Large intestine (tissue), 3 donors: ENCODE measurements at regions not wholly inside any gene's neighbourhood (a gene's known extent, or its start where the extent isn't known, plus 50 kb on each side); places are given as distances from the start of the nearest gene placed in this dataset.

Experiments used
- DNase-seq, 2 donors: peaks; one replicate each; pipeline versions ENCODE4 v3.0.0 to v3.0.0-alpha.2; 2013
- H3K27ac ChIP-seq: one replicate; pipeline ENCODE4 v1.5.1; 2013; ENCODE audit warnings: low read length
- H3K27me3 ChIP-seq: 2 replicates; pipeline ENCODE4 v1.6.1; 2013; ENCODE audit warnings: low read length; ENCODE audit not compliant: control insufficient read depth, insufficient read depth
- H3K36me3 ChIP-seq: 2 replicates; pipeline ENCODE4 v1.6.1; 2013; ENCODE audit warnings: low read length; ENCODE audit not compliant: control insufficient read depth, insufficient read depth
- H3K4me1 ChIP-seq: one replicate; pipeline ENCODE4 v1.6.1; 2013; ENCODE audit warnings: low read length; ENCODE audit not compliant: control insufficient read depth, insufficient read depth
- H3K4me3 ChIP-seq: one replicate; pipeline ENCODE4 v1.5.1; 2013; ENCODE audit warnings: low read length
- H3K9me3 ChIP-seq: one replicate; pipeline ENCODE4 v1.6.1; 2013; ENCODE audit warnings: mild to moderate bottlenecking, low read depth, low read length, moderate library complexity; ENCODE audit not compliant: control insufficient read depth
- WGBS: methylation state at CpG from one replicate; pipeline ENCODE4 v1.1.5; 2013; ENCODE audit warnings: low lambda C conversion rate; ENCODE audit not compliant: insufficient coverage; 5-methylcytosine and 5-hydroxymethylcytosine counted together

GRCh38 chr14:77985211-77985615, 185.0 kb upstream of the NRXN3 start:
- DNase-seq, result no peak
- no peaks in the 10 kb centered on the region for H3K9me3 ChIP-seq
- H3K36me3 ChIP-seq, result no peaks in the 10 kb centered on the region
- WGBS, result no CpG with 5 or more reads among the region's 5 CpGs
- H3K27ac ChIP-seq, result no peak overlapping the region
- H3K27me3 ChIP-seq, result peaks cover 8% of the 10 kb centered on the region
- H3K4me1 ChIP-seq, result no peaks in the 10 kb centered on the region
- no peak overlapping the region for H3K4me3 ChIP-seq

DNA sequence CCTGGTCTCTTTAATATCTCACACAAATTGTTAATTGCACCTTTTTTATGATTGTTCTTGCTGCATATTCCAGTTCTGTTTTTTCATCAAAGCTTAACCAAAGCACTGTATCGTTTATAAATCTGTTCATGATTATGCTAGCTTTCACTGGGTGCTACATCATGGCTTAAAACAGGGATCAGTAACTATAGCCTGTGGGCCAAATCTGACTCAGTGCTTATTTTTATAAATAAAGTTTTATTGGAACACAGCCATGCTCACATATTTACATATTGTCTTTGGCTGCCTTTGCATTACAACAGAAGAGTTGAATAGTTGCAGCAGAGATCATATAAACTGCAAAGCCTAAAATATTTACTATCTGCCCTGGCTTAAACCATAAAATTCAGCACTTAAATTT, 183.4 kb upstream of the NRXN3 start:
- Histone ChIP-seq H3K4me3 (no peak overlapping the region), H3K27me3 (no peaks in the 10 kb centered on the region), H3K27ac (no peak overlapping the region), H3K4me1 (no peaks in the 10 kb centered on the region), H3K36me3 (no peaks in the 10 kb centered on the region), H3K9me3 (no peaks in the 10 kb centered on the region)
- WGBS, result no CpG with 5 or more reads among the region's 1 CpG
- no peak for DNase-seq

DNA sequence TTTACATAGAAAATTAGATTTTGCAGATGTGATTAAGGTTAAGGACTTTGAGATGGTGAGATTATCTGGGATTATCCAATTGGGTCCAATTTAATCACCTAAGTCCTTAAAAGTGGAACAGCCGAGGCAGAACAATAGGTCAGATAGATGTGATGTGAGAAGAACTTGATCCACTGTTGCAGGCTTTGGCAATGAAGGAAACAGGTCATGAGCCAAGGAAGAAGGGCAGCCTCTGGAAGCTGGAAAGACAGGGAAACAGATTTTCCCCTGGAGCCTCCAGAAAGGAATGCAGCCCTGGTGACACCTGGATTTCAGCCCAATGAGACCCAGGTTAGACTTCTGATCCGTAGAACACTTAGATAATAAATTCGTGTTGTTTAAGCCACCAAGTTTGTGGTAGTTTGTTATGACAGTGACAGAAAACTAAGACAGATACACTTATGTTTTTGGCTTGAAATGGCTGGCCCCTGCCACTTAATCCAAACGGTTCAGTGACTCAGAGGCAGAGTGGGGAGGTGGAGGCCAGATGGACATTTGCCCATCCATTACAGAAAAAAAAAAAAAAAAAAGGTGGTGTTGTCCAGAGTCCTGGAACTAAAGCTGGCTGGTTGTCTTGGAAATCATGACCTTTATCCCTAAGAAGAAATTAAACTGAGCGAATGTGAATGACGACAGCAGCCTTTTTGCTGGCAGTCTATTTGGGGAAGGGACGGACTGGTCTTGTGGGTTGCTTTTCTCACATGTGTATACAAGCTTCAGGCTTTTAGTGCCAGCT, 181.9 kb upstream of the NRXN3 start:
- Histone ChIP-seq H3K4me1 (no peaks in the 10 kb centered on the region), H3K27me3 (no peaks in the 10 kb centered on the region), H3K9me3 (no peaks in the 10 kb centered on the region), H3K27ac (no peak overlapping the region), H3K4me3 (no peak overlapping the region), H3K36me3 (no peaks in the 10 kb centered on the region)
- no peak for DNase-seq
- WGBS, result 60% methylated on average over 1 of the region's 7 CpGs

DNA sequence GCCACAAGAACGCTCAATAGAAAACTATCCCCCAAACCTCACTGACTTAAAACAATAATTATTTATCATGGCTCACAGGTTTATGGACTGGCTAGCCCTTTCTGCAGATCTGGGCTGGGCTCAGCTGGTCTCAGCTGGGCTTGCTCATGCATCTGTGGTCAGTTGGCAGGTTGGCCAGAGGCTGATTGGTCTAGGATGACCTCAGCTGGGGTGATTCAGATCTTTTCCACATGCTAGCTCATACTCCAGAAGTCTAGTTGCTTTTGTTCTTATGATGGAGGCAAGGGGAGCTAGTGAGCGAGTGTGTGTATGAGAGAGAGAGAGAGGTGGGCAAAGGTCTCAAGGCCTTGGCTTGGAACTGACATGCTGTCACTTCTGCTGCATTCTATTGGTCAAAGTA, 181.2 kb upstream of the NRXN3 start:
- H3K4me3 ChIP-seq, result no peak overlapping the region
- no peak overlapping the region for H3K27ac ChIP-seq

DNA sequence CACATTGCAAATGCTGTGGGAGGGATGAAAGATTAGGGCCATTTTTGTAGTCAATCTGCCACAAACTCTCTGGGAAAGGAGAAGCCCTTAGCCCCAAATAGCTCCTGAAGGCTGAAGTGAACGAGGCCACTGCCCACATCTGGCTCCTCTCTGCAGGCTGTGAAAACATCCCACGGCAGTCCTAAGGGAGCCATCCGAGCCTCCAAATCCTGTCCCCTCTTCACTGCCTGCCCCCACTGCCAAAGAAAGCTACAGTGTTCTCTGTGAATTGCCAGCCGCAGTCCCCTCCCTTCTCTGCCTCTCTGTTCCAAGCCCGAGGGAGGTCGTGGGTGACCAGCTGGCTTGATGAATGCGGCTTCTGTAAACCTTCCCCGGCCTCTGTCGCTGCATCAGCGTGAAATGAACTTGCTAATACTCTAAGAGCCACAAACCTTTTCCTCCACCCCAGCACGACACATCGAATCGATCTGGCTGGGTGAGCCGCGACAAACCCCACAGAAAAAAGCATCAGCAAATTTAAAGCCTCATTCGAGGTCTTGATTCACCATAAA, 180.7 kb upstream of the NRXN3 start:
- Histone ChIP-seq H3K4me1 (no peaks in the 10 kb centered on the region), H3K27ac (no peak overlapping the region), H3K36me3 (no peaks in the 10 kb centered on the region), H3K9me3 (no peaks in the 10 kb centered on the region), H3K27me3 (no peaks in the 10 kb centered on the region), H3K4me3 (no peak overlapping the region)
- DNase-seq, result no peak
- no CpG with 5 or more reads among the region's 16 CpGs for WGBS

More for the DNA sequence above, 181.2 kb upstream of the NRXN3 start:
- no CpG with 5 or more reads among the region's 2 CpGs for WGBS
- no peaks in the 10 kb centered on the region for H3K9me3 ChIP-seq
- no peaks in the 10 kb centered on the region for H3K27me3 ChIP-seq
- DNase-seq, result no peak
- no peaks in the 10 kb centered on the region for H3K4me1 ChIP-seq
- no peaks in the 10 kb centered on the region for H3K36me3 ChIP-seq

DNA sequence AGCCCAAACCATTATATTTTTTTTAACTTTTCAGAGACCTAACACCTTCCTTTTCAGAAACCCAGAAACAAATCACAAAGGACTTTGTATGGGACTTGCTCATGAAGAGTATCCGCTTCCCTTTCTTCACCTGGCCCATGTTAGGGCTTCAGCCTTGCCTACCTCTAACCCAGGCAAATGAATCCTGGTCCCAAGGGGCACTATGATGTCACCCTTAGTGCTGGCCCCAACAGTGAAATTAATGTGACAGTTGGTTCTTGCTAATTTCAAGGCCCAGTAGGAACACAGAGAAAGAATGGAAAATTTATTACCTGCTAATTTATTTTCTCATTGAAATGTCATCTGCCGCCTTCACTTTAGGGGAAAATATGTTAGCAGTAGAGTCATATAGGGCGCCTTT, 179.8 kb upstream of the NRXN3 start:
- Histone ChIP-seq H3K9me3 (no peaks in the 10 kb centered on the region), H3K4me1 (no peaks in the 10 kb centered on the region), H3K4me3 (no peak overlapping the region), H3K36me3 (no peaks in the 10 kb centered on the region), H3K27me3 (no peaks in the 10 kb centered on the region), H3K27ac (no peak overlapping the region)
- WGBS, result no CpG with 5 or more reads among the region's 3 CpGs
- DNase-seq, result no peak

- no peak overlapping the region for H3K4me3 ChIP-seq
- WGBS, result no CpG with 5 or more reads among the region's 4 CpGs
- DNase-seq, result no peak
- H3K27me3 ChIP-seq, result no peaks in the 10 kb centered on the region
- H3K9me3 ChIP-seq, result no peaks in the 10 kb centered on the region
- no peak overlapping the region for H3K27ac ChIP-seq
- H3K36me3 ChIP-seq, result no peaks in the 10 kb centered on the region
- no peaks in the 10 kb centered on the region for H3K4me1 ChIP-seq
Observed at GRCh38 chr14:77991128-77991772, 178.9 kb upstream of the NRXN3 start.

DNA sequence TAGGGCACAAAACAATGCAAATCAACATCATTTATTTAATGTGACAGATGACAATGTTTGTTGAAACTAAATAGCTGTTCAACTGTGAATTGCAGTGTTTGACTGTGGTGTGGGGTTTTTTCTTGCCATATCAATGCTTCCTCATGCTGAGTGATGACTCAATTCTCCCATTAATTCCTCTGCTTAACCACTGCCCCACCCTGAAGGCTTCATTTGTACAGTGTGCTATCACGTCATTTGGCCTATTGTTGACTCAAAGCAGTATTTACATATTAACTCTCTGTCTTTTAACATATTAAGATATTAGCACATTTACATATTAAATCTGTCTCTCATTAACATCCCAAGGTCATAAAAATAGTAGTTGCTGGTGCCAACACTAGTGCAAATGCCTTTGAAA, 164.8 kb upstream of the NRXN3 start:
- Histone ChIP-seq H3K4me1 (no peaks in the 10 kb centered on the region), H3K27ac (no peak overlapping the region), H3K9me3 (no peaks in the 10 kb centered on the region), H3K27me3 (no peaks in the 10 kb centered on the region), H3K36me3 (no peaks in the 10 kb centered on the region), H3K4me3 (no peak overlapping the region)
- no CpG with 5 or more reads among the region's 1 CpG for WGBS
- no peak for DNase-seq

GRCh38 chr14:78007160-78007559, 163.0 kb upstream of the NRXN3 start:
- Histone ChIP-seq H3K27me3 (no peaks in the 10 kb centered on the region), H3K36me3 (no peaks in the 10 kb centered on the region), H3K4me1 (no peaks in the 10 kb centered on the region), H3K9me3 (no peaks in the 10 kb centered on the region), H3K27ac (no peak overlapping the region), H3K4me3 (no peak overlapping the region)
- 60% methylated on average over 1 of the region's 3 CpGs for WGBS
- DNase-seq, result no peak

- H3K4me3 ChIP-seq, result no peak overlapping the region
- H3K27ac ChIP-seq, result no peak overlapping the region
- no peak for DNase-seq
- H3K27me3 ChIP-seq, result no peaks in the 10 kb centered on the region
- no peaks in the 10 kb centered on the region for H3K9me3 ChIP-seq
- H3K36me3 ChIP-seq, result no peaks in the 10 kb centered on the region
- WGBS, result no CpG with 5 or more reads among the region's 4 CpGs
- no peaks in the 10 kb centered on the region for H3K4me1 ChIP-seq
Observed at GRCh38 chr14:78010688-78011087, 159.5 kb upstream of the NRXN3 start.
